PC-3 (cell line): ENCODE measurements at regions not wholly inside any gene's neighbourhood (a gene's known extent, or its start where the extent isn't known, plus 50 kb on each side); places are given as distances from the start of the nearest gene placed in this dataset.

ENCODE experiments used
- ATAC-seq: fragments of 200-7000 bp; cut with Tn5 transposase; 2 replicates; pipeline ENCODE4 v1.9.1; 2020; ENCODE audit warnings: mild to moderate bottlenecking, moderate library complexity
- BruUV-seq: library from RNA; stranded (reverse); fragments of 400-500 nt; replicated peaks from 2 replicates; lab custom pipeline; 2021; lab: Mats Ljungman, UMichigan
- CTCF ChIA-PET: fragments of 300-600 bp; sonication (Branson Sonifier 250); formaldehyde crosslinking; loops from one replicate; lab custom pipeline; 2022; ENCODE audit warnings: antibody characterized with exemption; lab: Charles Lee
- POLR2A ChIA-PET: fragments of 300-600 bp; sonication (Branson Sonifier 250); formaldehyde crosslinking; loops from one replicate; lab custom pipeline; 2022; ENCODE audit warnings: antibody characterized with exemption; ENCODE audit not compliant: unreplicated experiment; lab: Charles Lee
- DNase-seq: peaks from one replicate; pipeline ENCODE4 v3.0.0-alpha.2; 2015
- H2AFZ ChIP-seq: fragments of 300-600 bp; sonication (generic); 2 replicates; pipeline ENCODE4 v1.6.0; 2016; ENCODE audit warnings: antibody characterized with exemption, low read length
- H3F3A ChIP-seq: fragments of 300-600 bp; sonication (generic); one replicate; pipeline ENCODE4 v1.6.0; 2017; ENCODE audit warnings: antibody characterized with exemption, low read length, control low read depth, mild to moderate bottlenecking; ENCODE audit not compliant: unreplicated experiment
- H3K27ac ChIP-seq: fragments of 300-600 bp; sonication (generic); 2 replicates; pipeline ENCODE4 v1.5.1; 2016; ENCODE audit warnings: mild to moderate bottlenecking, low read length
- H3K27me3 ChIP-seq: fragments of 300-600 bp; sonication (generic); 2 replicates; pipeline ENCODE4 v1.6.1; 2016; ENCODE audit warnings: low read length, mixed read lengths
- H3K36me3 ChIP-seq: fragments of 300-600 bp; sonication (generic); 2 replicates; pipeline ENCODE4 v1.6.1; 2016; ENCODE audit warnings: low read depth, mixed run types, low read length, mixed read lengths
- H3K4me1 ChIP-seq: fragments of 300-600 bp; sonication (generic); 2 replicates; pipeline ENCODE4 v1.5.1; 2016; ENCODE audit warnings: low read length; ENCODE audit not compliant: insufficient read depth
- H3K4me2 ChIP-seq: fragments of 300-600 bp; sonication (generic); 2 replicates; pipeline ENCODE4 v1.6.0; 2016; ENCODE audit warnings: low read length
- H3K4me3 ChIP-seq: fragments of 300-600 bp; sonication (generic); 2 replicates; pipeline ENCODE4 v1.5.1; 2016; ENCODE audit warnings: mild to moderate bottlenecking, low read length, mixed read lengths
- H3K79me2 ChIP-seq: fragments of 300-600 bp; sonication (generic); 2 replicates; pipeline ENCODE4 v1.6.1; 2017; ENCODE audit warnings: low read length, mixed read lengths
- H3K9ac ChIP-seq: fragments of 300-600 bp; sonication (generic); 2 replicates; pipeline ENCODE4 v1.6.0; 2016; ENCODE audit warnings: mild to moderate bottlenecking, low read length
- H3K9me2 ChIP-seq: fragments of 300-600 bp; sonication (generic); replicated peaks from 2 replicates; pipeline ENCODE4 v1.6.1; 2016; ENCODE audit warnings: mixed run types, low read length, mixed read lengths
- H3K9me3 ChIP-seq: fragments of 300-600 bp; sonication (generic); 2 replicates; pipeline ENCODE4 v1.6.1; 2016; ENCODE audit warnings: low read length, mixed read lengths
- H4K20me1 ChIP-seq: fragments of 300-600 bp; sonication (generic); 2 replicates; pipeline ENCODE4 v1.6.1; 2016; ENCODE audit warnings: low read length, mixed read lengths
- CTCF ChIP-seq: fragments of 300-600 bp; sonication (generic); conservative IDR thresholded peaks from 2 replicates; pipeline ENCODE4 v1.5.1; 2017; ENCODE audit warnings: antibody characterized with exemption, low read depth, mild to moderate bottlenecking, low read length
- EZH2 ChIP-seq: fragments of 300-600 bp; sonication (generic); IDR thresholded peaks from one replicate; pipeline ENCODE4 v1.6.1; 2017; ENCODE audit warnings: antibody characterized with exemption, mild to moderate bottlenecking, low read length; ENCODE audit not compliant: unreplicated experiment
- EZH2phosphoT487 ChIP-seq: fragments of 300-600 bp; sonication (generic); IDR thresholded peaks from 2 replicates; pipeline ENCODE4 v1.6.1; 2018; ENCODE audit warnings: mild to moderate bottlenecking, antibody characterized with exemption, low read length, borderline replicate concordance
- intact Hi-C: fragments of 100-400 bp; cut with micrococcal nuclease; formaldehyde crosslinking; loops from 2 replicates; pipeline ENCODE4 v1.9.0; 2023

- Histone ChIP-seq H3K4me1 (peaks cover 14% of the 10 kb centered on the region), H3K4me2 (no peak overlapping the region), H3K79me2 (no peaks in the 10 kb centered on the region), H3K36me3 (no peaks in the 10 kb centered on the region), H3K27ac (no peak overlapping the region), H3K9ac (no peak overlapping the region), H3K9me3 (no peaks in the 10 kb centered on the region), H3F3A (no peaks in the 10 kb centered on the region), H3K9me2 (no peaks in the 10 kb centered on the region), H4K20me1 (no peaks in the 10 kb centered on the region), H3K27me3 (no peaks in the 10 kb centered on the region), H2AFZ (no peak overlapping the region), H3K4me3 (no peak overlapping the region)
- POLR2A ChIA-PET, result no interaction called here
- DNase-seq, result no peak
- TF ChIP-seq CTCF (no peak), EZH2phosphoT487 (no peak), EZH2 (no peak)
- BruUV-seq, result no TSS peak
- no peak for ATAC-seq
- CTCF ChIA-PET, result no interaction called here
- intact Hi-C loops, result no loop called here
Measured at GRCh38 chr6:111975466-111975865, 78.4 kb upstream of the CCN6 start.

GRCh38 chr6:111976139-111976538 lies 77.8 kb upstream of the CCN6 start:
- peaks cover 14% of the 10 kb centered on the region for H3K4me1 ChIP-seq
- H3K79me2 ChIP-seq, result no peaks in the 10 kb centered on the region
- no peak for TF ChIP-seq EZH2
- no peak for TF ChIP-seq CTCF
- TF ChIP-seq EZH2phosphoT487, result no peak
- no peaks in the 10 kb centered on the region for H4K20me1 ChIP-seq
- no peaks in the 10 kb centered on the region for H3K9me3 ChIP-seq
- H3F3A ChIP-seq, result no peaks in the 10 kb centered on the region
- no peak overlapping the region for H2AFZ ChIP-seq
- no peak overlapping the region for H3K27ac ChIP-seq
- no peak overlapping the region for H3K4me2 ChIP-seq
- no peak for ATAC-seq
- no peak for DNase-seq
- no TSS peak for BruUV-seq
- CTCF ChIA-PET, result no interaction called here
- no peaks in the 10 kb centered on the region for H3K27me3 ChIP-seq
- intact Hi-C loops, result no loop called here
- POLR2A ChIA-PET, result no interaction called here
- H3K36me3 ChIP-seq, result no peaks in the 10 kb centered on the region
- H3K9me2 ChIP-seq, result no peaks in the 10 kb centered on the region
- H3K4me3 ChIP-seq, result no peak overlapping the region
- no peak overlapping the region for H3K9ac ChIP-seq

GRCh38 chr6:111978532-111979149 lies 75.3 kb upstream of the CCN6 start:
- DNase-seq, result no peak
- ChIA-PET POLR2A (no interaction called here), CTCF (no interaction called here)
- no peak for ATAC-seq
- no peaks in the 10 kb centered on the region for H3K79me2 ChIP-seq
- no peaks in the 10 kb centered on the region for H3F3A ChIP-seq
- H3K27ac ChIP-seq, result no peak overlapping the region
- H3K27me3 ChIP-seq, result no peaks in the 10 kb centered on the region
- H3K9me3 ChIP-seq, result no peaks in the 10 kb centered on the region
- H2AFZ ChIP-seq, result no peak overlapping the region
- no peaks in the 10 kb centered on the region for H4K20me1 ChIP-seq
- H3K4me2 ChIP-seq, result no peak overlapping the region
- peaks cover 14% of the 10 kb centered on the region; the same call in 1 of the 2 replicates for H3K4me1 ChIP-seq
- no TSS peak for BruUV-seq
- no peaks in the 10 kb centered on the region for H3K36me3 ChIP-seq
- intact Hi-C loops, result no loop called here
- TF ChIP-seq EZH2 (no peak), CTCF (no peak), EZH2phosphoT487 (no peak)
- no peaks in the 10 kb centered on the region for H3K9me2 ChIP-seq
- H3K4me3 ChIP-seq, result no peak overlapping the region
- H3K9ac ChIP-seq, result no peak overlapping the region
